IPS-NIHi7 (cell line): ENCODE measurements at regions not wholly inside any gene's neighbourhood (a gene's known extent, or its start where the extent isn't known, plus 50 kb on each side); places are given as distances from the start of the nearest gene placed in this dataset.

Experiments used
- DNase-seq: peaks from one replicate; pipeline ENCODE4 v3.0.0; 2012; ENCODE audit warnings: mixed read lengths; ENCODE audit errors: extremely low spot score

DNA sequence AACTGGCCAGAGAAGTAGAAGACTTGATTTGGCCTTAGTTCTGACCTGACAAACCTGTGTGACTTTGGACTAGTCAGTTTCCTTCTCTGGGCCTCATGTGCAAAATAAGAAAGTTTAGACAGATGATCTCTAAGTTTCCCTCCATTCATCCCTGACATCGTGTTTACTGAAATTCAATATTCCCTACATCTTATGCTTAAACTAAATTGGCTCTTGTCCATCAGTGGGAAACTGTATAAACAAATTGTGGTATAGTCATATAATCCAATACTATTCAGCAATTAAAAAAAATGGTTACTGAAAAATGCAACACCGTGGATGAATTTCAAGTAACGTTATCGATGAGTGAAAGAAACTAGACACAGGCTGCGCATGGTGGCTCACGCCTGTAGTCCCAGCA, 64.4 kb upstream of the HRH1 start:
- DNase-seq = no peak

DNA sequence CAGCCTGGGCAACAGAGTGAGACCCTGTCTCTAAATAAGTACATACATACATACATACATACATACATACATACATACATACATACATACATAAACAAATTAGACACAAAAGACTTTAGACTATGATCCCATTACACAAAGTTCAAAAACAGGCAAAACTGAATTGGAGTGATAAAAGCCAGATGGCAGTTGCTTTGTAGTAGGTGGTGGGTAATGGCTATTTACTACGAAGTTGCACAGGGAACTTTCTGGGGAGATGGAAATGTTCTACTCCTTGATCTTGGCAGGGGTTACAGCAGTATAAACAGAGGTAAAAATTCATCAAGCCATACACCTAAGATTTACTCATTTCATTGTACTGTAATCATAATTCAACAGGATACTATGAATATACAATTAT, 63.7 kb upstream of the HRH1 start:
- DNase-seq = no peak

- DNase-seq = no peak
These were observed 63.2 kb upstream of the HRH1 start for GRCh38 chr3:11091088-11091590.

- DNase-seq = no peak
These were observed 62.5 kb upstream of the HRH1 start for GRCh38 chr3:11091791-11092190.

DNA sequence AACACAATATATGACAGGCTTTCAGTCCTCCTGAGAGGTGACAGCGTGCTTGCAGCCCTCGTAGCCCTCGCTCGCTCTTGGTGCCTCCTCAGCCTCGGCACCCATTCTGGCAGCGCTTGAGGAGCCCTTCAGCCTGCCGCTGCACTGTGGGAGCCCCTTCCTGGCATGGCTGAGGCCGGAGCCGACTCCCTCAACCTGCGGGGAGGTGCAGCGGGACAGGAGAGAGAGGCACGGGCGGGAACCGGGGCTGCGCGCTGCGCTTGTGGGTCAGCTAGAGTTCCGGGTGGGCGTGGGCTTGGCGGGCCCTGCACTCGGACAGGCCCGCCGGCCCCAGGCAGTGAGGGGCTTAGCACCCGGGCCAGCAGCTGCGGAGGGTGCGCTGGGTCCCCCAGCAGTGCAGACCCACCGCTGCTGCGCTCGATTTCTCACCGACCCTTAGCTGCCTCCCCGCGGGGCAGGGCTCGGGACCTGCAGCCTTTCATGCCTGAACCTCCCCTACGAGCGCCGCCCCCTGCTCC, 60.4 kb upstream of the HRH1 start:
- DNase-seq = no peak

DNA sequence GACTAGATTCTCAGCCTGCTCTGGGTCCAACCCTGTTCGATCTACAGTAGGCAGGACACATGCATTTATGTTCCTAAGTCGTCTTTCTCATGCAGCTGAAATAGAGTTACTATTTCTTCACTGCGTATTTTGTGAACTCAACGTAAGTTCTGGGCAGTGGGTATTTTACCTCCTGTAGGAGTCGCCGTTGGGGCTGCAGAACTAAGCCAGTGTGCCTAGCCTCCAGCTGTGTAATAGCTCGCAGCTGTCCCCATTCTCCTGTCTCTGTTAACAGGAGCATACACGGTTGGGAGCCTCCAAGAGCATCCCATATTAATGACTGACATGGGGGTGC, 58.4 kb upstream of the HRH1 start:
- peak; percentile 47 for DNase-seq

DNA sequence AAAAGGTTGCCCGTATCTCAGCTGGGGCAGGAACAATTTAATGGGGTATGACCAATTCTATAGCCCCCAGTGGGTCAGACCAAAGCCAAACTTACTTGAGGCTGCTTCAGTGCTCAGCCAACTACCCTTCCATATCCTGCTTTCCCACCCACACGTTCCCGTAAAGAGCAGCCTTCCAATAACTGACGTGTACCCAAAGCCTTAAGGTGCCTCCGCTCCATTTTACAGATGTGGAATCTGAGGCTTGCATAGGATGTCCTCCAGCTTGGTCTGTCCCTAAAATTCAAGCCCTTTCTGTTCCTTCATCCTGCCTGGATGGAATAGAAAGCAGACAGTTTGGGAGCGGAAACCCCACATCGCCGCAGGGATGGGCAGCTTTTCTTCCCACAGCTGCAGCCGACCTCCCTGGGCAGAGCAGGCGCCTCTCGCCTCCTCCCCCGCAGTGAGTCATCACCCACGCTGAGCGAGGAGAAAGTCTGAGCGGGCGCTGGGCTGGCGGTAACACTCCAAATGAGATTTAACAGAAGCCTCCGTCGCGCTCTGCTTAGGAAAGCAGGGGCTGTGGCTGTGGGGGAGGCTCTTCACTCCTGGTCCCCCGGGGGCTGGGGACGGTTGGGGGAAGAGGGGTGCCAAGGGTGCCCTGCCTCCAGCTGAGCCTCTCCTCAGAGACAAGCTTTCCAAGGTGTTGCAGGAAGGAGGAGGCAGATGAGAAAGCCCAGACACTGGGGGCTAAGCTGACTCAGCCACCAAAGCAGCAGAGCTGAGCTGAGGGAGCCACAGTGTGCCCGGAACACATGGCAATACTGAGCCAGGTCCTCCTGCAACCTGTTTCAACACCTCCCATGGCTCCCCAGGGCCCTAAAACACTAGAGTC, 57.8 kb upstream of the HRH1 start:
- peak; percentile 83 for DNase-seq

DNA sequence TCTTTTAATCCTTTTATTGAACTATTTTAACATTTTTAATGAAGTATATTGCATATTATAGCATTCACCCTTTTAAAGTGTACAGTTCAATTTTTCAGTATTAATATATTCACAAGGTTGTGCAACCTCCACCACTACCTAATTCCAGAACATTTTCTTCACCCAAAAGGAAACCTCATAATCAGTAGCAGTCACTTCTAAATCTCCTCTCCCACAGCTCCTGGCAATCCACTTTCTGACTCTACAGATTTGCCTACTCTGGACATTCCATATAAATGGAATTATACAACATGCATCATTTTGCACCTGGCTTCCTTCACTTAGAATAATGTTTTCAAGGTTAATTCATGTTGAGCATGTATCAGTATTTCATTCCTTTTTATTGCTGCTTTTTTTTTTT, 55.0 kb upstream of the HRH1 start:
- no peak for DNase-seq
